Mucosa of gallbladder (tissue), 1 donor: ENCODE measurements at regions not wholly inside any gene's neighbourhood (a gene's known extent, or its start where the extent isn't known, plus 50 kb on each side); places are given as distances from the start of the nearest gene placed in this dataset.

ENCODE experiments used
- DNase-seq: peaks from one replicate; pipeline ENCODE4 v3.0.0-alpha.2; 2020; ENCODE audit warnings: low spot score
- donor health status: DM: no; HTN: no; CAD: no.

DNA sequence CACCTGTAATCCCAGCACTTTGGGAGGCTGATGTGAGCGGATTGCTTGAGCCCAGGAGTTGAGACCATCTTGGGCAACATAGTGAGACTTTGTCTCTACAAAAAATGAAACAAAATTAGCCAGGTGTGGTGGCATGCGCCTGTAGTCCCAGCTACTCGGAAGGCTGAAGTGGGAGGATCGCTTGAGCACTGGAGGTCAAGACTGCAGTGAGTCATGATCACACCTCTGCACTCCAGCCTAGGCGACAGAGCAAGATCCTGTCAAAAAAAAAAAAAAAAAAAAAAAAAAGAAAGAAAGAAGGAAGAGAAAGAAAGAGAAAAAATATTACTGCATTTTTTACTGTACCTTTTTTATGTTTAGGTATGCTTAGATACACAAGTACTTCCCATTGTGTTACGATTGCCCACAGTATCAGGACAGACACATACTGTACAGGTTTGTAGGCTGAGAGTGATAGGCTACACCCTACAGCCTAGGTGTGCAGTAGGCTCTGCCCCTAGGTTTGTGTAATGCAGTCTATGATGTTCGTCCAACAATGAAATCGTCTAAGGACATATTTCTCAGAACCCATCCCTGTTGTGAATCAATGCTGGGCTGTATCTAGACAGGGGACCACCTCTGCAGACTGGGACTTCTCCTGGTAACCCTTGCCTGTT lies 160.4 kb upstream of the PWP1 start:
- no peak for DNase-seq

DNA sequence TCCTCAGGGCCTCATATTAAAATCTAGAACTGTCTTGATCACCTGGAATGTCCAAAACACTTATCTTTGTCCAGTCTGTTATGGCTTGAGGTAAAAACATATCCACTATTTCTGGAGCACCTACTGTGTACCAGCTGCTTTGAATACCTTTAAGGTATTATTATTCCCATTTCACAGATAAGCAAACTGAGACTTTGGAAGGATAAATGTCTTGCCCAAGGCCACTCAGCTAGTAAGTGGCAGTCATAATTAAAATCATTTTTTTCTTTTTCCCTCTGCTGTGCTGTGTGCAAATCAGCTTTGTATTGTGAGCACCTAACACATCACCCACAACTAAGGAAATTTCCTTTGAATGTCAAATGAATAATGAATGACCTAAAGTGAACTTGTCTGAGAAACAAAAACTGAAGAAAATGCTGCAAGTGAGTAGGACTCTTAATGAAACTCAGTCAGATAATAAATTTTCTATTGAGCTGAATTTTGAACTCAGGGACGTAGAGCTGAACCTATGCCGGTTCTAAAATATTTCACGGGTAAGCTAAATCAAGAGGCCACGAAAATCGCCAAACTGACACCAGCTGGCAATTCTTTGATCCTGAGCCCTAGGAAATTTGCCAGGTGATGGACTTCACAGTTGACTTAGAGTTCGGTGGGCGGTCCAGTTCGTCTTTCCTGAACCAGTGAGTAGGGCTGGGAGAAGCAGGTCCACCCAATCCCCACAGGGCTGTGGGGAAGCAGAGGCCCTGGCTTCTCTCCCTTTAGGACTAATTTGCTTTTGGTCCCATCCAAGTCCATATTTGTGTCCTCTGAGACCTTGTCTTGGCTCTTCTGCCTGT lies 159.7 kb upstream of the PWP1 start:
- DNase-seq: no peak

DNA sequence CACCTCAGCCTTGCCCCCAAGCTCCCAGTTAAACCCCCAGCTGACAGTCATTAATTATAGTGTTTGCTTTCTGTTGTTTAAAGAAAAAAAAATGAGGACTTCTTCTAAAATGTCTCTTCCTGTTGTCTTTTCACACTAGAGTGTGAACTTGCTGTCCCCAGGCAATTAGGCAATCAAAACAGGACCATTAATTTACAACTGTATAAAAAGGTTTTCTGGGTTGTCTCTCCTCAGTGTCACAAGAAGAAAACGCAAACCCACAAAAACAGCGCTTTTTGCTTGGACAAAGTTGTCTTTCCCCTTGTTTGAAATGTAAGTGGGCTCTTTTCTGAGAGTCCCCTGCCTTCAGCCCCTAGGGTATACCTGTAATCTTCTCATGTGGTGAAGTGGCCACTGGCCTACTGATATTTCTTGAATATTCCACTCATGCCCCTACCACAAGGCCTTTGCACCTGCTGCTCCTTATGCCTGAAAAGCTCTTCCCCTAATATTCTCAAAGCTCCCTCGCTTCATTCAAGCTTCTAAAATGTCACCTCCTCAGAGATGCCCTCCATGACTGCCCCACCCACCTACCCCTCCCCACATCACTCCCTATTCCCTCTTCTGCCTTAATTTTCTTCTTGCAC lies 158.9 kb upstream of the PWP1 start:
- DNase-seq: no peak

DNA sequence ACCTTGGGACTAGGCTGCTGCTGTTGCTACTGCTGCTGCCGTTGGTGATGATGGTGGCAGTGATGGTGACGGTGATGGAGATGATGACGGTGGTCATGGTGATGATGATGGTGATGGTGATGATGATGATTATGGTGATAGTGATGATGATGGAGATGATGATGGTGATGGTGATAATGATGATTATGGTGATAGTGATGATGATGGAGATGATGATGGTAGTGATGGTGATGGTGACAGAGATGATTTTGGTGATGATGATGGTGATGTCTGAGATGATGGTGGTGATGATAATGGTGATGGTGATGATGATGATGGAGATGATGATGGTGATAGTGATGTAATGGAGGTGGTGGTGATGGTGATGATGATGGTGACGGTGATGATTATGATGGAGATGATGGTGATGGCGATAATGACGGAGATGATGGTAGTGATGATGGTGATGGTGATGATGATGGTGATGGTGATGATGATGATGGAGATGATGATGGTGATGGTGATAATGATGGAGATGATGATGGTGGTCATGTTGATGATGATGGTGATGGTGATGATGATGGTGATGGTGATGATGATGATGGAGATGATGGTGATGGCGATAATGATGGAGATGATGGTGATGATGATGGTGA lies 156.8 kb upstream of the PWP1 start:
- DNase-seq: no peak

DNA sequence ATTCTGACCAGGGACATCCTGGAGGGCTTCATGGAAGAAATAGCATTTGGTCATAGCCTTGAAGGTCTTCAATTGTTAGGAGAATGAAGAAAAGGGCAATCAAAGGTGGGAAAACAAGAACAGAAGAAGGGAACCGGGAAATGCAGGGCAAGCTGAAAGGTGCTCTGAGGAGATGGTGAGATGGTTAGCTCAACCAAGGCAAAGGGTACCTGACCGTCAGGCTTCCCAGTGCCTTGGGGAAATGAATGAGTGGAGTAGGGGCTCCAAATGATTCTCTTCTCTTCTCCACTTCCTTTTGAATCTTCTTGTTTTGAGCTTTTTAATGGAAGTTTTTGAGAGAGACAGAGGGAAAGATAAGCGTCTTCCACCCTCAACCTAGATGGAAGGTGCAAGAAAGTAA lies 155.6 kb upstream of the PWP1 start:
- DNase-seq: no peak

DNA sequence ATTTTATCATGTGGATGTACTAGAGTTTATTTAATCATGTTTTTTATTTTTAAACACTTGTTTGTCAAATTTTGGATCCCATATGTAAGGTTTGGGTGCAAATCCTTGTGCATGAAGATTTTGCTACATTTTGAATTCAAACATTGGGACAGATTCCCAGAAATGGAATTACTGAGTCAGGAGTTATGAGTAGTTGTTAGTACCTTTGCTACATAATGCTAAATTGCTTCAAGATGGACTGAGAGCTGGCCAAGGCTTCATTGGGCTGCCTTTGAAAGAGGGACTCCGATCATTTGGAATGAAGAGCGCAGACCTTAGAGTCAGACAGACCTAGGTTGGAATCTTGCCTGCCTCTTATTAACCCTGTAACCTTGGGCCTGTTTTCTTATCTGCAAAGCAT lies 154.9 kb upstream of the PWP1 start:
- no peak for DNase-seq

DNA sequence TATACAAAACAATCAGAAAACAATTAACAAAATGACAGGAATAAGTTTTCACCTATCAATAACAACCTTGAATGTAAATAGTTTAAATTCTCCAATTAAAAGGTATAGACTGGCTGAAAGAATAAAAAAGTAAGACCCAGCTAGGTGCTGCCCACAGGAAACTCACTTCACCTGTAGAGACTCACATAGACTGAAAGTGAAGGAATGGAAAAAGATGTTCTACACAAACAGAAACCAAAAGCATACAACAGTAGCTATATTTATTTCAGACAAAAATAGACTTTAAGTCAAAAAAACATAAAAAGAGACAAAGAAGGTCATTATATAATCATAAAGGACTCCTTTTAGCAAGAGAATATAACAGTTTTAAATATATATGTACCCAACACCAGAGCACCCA lies 152.4 kb upstream of the PWP1 start:
- DNase-seq: no peak

DNA sequence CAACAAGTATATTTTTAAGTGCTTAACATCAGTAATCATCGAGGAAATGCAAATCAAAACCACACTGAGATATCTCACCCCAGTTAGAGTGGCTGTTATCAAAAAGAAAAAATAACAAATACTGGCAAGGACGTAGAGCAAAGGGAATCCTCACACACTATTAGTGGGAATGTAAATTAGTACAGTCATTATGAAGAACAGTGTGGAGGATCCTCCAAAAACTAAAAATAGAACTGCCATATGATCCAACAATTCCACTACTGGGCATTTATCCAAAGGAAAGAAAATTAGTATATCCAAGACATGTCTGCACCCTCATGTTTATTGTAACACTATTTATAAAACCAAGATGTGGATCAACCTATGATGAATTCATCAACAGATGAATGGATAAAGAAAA lies 149.0 kb upstream of the PWP1 start:
- DNase-seq: no peak

DNA sequence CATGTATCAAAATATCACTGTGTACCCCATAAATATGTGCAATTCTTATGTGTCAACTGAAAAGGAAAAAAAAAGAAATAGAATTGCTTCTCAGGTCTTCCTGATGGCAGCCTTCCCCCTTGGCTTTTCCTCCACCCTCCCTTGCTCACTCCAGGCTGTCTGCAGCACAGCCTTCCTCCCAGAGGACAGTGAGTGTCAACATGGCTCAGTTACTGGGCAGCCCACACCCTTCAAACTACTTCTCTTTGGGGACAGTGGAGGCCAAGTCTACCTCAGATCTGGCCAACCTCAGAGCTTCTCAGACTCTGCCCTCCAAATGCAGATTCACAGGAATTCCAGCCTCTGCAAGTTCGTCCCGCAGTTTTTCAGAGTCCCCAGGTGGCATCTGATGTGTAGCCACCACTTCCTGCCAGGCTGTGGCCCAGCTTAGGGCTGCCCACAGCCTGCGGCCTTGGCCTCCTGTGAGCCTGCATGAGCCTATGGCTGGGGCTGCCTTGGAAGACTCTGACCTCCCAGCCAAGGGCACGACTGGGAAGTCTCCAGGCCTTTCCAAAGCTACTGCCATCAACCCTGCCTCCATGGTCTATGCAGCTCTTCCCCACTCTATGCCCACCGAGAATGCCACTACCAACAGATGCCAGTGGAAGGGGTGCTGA lies 148.0 kb upstream of the PWP1 start:
- no peak for DNase-seq

DNA sequence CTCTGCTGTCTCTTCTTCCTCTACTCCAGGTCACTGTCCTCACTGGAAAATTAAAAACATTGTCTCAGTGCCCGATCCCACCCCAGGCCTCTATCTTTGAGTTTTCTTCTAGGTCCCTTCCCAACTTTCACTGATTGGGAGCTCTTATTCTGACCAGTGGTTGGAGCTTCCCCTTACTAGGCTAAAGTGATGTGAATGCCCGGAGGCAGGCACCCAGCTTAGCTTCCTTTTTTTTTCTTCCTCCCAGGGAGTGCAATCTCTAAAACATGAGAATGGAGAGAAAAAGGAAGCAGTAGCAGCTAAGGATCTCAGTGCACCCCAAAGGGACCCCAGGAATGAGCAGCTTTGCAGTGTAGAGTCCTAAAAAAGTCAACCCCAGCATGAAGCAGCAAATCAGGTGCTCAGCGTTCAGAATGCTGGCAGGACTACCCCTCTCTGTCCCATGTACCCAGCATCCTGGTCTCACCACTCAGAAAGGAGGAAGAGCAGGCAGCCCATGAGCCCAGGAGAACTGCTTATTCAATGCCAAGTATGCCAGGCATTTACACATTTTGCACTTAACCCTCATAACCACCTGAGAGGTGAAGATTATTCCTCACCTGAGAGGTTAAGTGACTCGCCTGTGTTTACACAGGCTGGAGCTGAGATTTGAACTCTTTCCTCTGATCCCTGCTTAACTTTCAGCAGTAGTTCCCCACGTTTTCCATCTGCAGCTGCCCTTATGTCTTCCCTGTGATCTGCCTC lies 146.2 kb upstream of the PWP1 start:
- no peak for DNase-seq

DNA sequence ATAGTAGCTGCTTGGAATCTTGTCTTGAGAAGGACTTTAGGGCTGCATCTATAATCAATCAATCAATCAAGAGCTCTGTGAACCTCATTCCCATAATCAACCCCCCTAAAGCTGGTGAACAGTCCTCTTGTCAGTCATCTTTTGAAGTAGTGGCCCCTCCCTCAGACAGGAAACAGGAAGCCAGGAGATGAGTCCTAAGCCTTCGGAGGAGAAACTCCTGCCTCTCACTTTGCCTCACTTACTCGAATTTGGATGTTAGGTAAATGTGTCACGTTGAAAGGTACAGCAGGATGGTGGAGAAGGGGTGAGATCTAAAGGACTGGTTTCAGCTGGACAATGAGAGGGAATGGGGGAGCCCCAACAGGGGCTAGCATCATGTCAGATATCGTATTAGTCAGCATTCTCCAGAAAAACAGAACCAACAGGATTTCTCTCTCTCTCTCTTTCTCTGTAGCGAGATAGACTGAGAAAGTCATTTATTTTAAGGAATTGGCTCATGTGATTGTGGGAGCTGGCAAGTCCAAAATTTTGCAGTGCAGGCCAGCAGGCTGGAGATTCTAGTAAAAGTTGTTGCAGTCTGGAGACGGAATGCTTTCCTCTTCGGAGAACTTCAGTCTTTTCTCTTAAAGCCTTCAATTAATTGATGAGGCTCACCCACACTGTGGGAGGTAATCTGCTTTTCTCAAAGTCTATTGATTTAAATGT lies 144.4 kb upstream of the PWP1 start:
- no peak for DNase-seq

DNA sequence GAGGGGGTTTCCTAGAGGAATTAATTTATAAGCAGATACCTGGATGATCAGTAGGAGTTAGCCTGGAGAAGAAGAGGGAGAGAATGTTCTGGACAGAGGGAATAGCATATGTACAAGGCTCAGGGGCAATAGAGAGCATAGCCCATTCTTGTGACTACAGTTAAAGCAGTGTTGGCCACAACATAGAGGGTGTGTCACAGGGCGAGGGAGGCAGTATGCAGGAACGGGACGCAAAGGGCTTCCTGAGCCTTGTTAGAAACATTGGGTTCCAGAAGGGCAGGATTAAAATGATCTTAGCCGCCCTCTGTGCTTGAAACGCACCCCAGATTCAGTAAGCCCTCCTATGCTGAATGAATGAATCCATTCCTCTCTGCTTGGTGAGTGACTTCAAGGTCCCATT lies 142.2 kb upstream of the PWP1 start:
- no peak for DNase-seq

DNA sequence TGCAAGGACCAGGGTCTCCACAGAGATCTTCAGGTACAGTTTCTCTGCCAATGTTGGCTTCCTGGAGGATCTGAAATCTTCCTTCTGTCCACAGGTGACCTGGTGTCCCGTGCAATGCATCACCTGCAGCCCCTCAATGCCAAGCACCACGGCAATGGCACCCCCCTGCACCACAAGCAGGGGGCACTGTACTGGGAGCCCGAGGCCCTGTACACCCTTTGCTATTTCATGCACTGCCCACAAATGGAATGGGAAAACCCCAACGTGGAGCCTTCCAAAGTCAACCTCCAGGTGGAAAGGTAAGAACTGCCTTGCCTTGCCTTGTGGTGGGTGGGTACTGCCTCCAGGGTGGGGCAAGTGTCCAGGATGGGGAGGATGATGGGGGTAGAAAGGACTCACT lies 141.8 kb upstream of the PWP1 start:
- no peak for DNase-seq

DNA sequence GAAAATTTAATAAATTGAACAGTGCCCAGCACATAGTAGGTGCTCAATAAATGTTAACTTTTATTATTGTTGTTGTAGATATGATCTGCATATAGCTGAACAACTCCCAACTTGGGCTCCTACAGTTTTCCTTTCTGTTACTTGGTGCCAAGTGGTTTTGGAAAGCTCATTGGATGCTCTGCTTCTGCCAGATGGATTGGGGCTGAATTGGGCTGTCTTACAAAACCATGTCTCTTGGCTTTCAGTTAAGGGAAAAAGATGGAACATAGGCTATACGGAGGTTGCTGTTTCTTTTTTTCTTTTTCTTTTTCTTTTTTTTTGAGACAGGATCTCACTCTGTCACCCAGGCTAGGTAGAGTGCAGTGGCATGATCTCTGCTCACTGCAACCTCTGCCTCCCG lies 140.7 kb upstream of the PWP1 start:
- DNase-seq: no peak

DNA sequence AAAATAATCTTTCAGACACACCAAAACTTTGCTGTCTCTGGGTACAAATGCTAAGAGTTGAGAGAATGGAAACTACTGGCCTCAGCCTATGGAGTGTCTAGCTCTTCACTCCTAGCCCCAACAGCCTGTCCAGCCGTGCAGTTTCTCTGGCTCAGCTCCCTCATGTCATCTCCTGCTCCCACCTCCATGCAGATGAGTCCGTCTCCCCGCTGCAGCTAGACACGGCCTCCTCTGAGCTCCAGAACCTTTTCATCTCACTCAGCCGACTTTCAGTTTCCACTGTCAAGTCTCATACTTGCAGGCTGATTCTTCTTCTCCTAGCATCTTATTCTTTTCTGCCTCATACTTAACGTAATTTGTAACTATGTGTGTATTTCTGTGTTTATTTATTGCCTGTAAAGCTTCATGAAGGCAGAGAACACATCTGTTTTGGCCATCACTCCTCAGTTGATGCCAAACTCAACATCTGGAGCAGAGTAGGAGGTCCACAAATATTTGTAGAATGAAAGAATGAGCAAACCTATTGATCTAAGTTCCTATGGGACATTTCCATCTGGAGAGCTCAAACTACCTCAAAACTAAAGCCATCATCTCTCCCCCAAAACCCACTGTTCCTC lies 139.8 kb upstream of the PWP1 start:
- DNase-seq: no peak

DNA sequence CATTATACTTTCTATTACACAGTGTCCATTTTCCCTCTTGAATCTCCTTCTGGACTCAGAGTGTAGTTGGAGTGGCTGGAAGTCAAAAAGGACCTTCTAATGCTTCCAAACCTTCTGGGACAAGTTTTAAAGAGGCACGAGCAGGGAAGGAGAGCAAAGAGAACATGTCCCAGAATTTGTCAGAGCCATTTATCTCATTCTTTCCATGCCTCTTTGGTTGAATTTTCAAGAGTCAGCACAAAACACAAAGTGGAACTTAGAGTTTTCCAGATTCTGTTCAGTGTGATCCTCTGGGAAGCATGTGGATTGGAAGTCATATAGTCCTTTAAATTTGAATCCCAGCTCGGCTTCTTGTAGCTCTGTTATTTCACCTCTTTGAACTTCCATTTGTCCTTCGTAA lies 138.2 kb upstream of the PWP1 start:
- no peak for DNase-seq

DNA sequence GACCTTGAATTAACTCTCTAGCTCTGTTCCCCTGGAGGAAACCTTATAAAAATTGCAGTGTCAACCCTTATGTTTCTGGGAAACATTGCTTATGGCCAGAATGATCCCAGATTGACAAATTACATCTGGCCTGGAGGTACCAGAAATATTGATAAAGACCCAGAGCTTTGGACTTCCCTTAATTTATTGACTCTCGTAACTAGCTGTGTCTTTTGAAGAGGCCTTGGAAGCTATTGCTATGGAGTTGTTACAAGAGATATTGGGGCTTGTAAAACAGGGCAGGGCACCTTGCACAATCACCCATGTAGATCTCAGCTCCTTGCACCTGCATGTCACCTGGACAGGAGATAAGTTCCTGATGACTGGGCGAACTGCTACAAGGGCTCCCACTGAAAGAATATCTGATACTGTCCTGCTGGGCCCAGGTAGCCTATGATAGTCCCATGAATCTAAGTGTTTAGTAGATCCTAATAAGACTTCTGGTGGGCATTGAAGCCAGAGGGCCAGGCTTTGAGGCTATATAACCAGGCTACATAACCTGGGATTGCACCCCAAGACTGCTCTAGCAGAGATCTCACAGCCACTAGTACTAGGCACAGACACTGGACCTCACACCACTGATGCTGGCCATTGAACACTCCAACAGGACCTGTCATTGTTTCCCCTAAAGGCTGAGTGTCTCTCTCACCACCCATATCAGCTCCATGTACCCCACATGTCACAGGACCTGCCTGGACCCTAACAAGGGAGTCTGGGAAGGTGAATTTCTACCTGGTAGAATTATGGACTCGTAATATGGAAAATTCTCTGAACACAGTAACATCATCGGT lies 135.7 kb upstream of the PWP1 start:
- DNase-seq: no peak

DNA sequence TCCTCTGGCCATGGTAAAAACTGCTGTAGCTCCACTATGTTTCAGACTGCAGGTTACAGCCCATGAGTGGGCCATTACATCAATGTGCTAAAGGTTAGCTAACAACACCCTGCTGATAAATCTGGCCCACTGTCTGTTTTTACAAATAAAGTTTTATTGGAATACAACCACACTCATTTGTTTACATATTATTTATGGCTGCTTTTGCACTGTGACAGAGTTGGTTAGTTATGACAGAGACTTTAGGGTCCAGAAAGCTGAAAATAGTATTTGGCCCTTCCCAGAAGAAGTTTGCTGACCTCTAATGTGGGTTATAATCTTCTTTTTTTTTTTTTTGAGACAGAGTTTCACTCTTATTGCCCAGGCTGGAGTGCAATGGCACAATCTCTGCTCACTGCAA lies 134.2 kb upstream of the PWP1 start:
- DNase-seq: no peak

DNA sequence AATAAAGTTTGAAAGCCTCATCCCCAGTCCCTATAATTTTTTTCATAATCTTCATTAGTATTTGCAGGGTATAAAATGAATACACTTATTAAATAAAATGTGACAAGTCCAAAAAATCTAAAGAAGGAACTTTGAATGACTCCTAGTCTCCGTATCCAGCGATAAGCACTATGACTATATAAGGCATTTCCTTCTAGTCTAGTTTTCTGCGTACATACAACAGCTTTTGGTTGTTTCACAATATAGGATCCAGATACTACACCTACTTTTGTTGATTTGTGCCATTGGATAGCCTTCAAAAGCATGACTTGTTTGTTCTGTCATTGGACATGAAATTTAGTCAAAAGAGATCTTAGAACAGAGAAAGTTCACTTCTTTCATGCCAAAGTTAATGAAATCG lies 133.3 kb upstream of the PWP1 start:
- DNase-seq: no peak
